Epithelial cell of esophagus (primary cell): ENCODE measurements at regions not wholly inside any gene's neighbourhood (a gene's known extent, or its start where the extent isn't known, plus 50 kb on each side); places are given as distances from the start of the nearest gene placed in this dataset.
A peak's percentile ranks its signal among the peaks of the same experiment; 100 is the strongest.

Experiments used
- DNase-seq: peaks from one replicate; pipeline ENCODE4 v3.0.0; 2010; ENCODE audit warnings: low read depth
- H3K4me3 ChIP-seq: 2 replicates; pipeline ENCODE4 v1.5.1; 2011; ENCODE audit warnings: mild to moderate bottlenecking, low read length, control low read depth
- CTCF ChIP-seq: IDR thresholded peaks from 2 replicates; pipeline ENCODE4 v1.5.1; 2011; ENCODE audit warnings: low read depth, mild to moderate bottlenecking, low read length, control low read depth, inconsistent platforms; ENCODE audit not compliant: insufficient read depth; ENCODE audit errors: missing control alignments

- TF ChIP-seq CTCF: no peak
- no peak overlapping the region for H3K4me3 ChIP-seq
Observed at GRCh38 chr3:124276539-124277143, 284.7 kb upstream of the ROPN1 start.

GRCh38 chr3:124277144-124277890 is 285.4 kb upstream of the ROPN1 start:
- peak; percentile 12 for DNase-seq
- no peak overlapping the region for H3K4me3 ChIP-seq
- TF ChIP-seq CTCF: peak; percentile 39

More at GRCh38 chr3:124276539-124277143, 284.7 kb upstream of the ROPN1 start:
- DNase-seq: no peak

- no peak overlapping the region for H3K4me3 ChIP-seq
- peak; percentile 61 for DNase-seq
- TF ChIP-seq CTCF: peak; percentile 59
Observed at GRCh38 chr3:124281453-124282316, 289.8 kb upstream of the ROPN1 start.

GRCh38 chr3:124282751-124283651 is 291.1 kb upstream of the ROPN1 start:
- no peak overlapping the region for H3K4me3 ChIP-seq
- DNase-seq: no peak
- TF ChIP-seq CTCF: no peak

GRCh38 chr3:124283652-124284023 is 291.7 kb upstream of the ROPN1 start:
- H3K4me3 ChIP-seq: no peak overlapping the region
- no peak for DNase-seq
- TF ChIP-seq CTCF: no peak

GRCh38 chr3:124288996-124289395 is 297.1 kb upstream of the ROPN1 start:
- TF ChIP-seq CTCF: no peak
- no peak overlapping the region for H3K4me3 ChIP-seq
- no peak for DNase-seq
